ENCODE measurements at regions not wholly inside any gene's neighbourhood (a gene's known extent, or its start where the extent isn't known, plus 50 kb on each side); places are given as distances from the start of the nearest gene placed in this dataset.

GRCh38 chr2:123493687-123494086, 531.4 kb upstream of the CNTNAP5 start:
- no CpG with 5 or more reads among the region's 1 CpG for WGBS (ENCODE audit: extremely low coverage, insufficient coverage, low lambda C conversion rate)
- no peak overlapping the region for H2BK5ac ChIP-seq (ENCODE audit: low read length)

GRCh38 chr2:123495241-123495640, 529.8 kb upstream of the CNTNAP5 start:
- H2AK5ac ChIP-seq (ENCODE audit: low read length): no peak overlapping the region
- no peaks in the 10 kb centered on the region for H3K4me1 ChIP-seq (ENCODE audit: control insufficient read depth, low read depth, low read length)
- no peak overlapping the region for H3K4me3 ChIP-seq (ENCODE audit: low read length)
- DNase-seq: no peak
- H3K79me1 ChIP-seq (ENCODE audit: low read length): no peaks in the 10 kb centered on the region
- H3K4me2 ChIP-seq (ENCODE audit: low read length): no peak overlapping the region
- H3K79me2 ChIP-seq (ENCODE audit: control insufficient read depth, insufficient read depth, low read length): no peaks in the 10 kb centered on the region
- no peak overlapping the region for H3K9ac ChIP-seq (ENCODE audit: low read length)
- no CpG with 5 or more reads among the region's 3 CpGs for WGBS (ENCODE audit: extremely low coverage, insufficient coverage, low lambda C conversion rate)
- no peaks in the 10 kb centered on the region for H3K36me3 ChIP-seq (ENCODE audit: control insufficient read depth, insufficient read depth, low read length)
- no peak overlapping the region for H3K4ac ChIP-seq (ENCODE audit: low read depth, low read length)
- H3K56ac ChIP-seq (ENCODE audit: low read length): no peak overlapping the region
- no peak overlapping the region for H3K27ac ChIP-seq (ENCODE audit: low read depth, low read length)
- no peak overlapping the region for H3K18ac ChIP-seq (ENCODE audit: low read length)
- no peaks in the 10 kb centered on the region for H3K27me3 ChIP-seq (ENCODE audit: insufficient read depth, low read length, poor library complexity)
- no peak overlapping the region for H4K8ac ChIP-seq (ENCODE audit: low read depth, low read length)
- H2BK15ac ChIP-seq (replicated peaks; ENCODE audit: low read depth): no peak overlapping the region
- no peak overlapping the region for H3K23ac ChIP-seq (ENCODE audit: low read length)
- no peak overlapping the region for H4K5ac ChIP-seq (ENCODE audit: low read length)
- no peak overlapping the region for H2BK5ac ChIP-seq (ENCODE audit: low read length)
- no peak overlapping the region for H2BK120ac ChIP-seq (ENCODE audit: low read depth, low read length)

More at GRCh38 chr2:123493687-123494086, 531.4 kb upstream of the CNTNAP5 start:
- Histone ChIP-seq H2AK5ac (ENCODE audit: low read length) (no peak overlapping the region), H3K36me3 (ENCODE audit: control insufficient read depth, insufficient read depth, low read length) (no peaks in the 10 kb centered on the region), H3K18ac (ENCODE audit: low read length) (no peak overlapping the region), H3K4me3 (ENCODE audit: low read length) (no peak overlapping the region), H3K27ac (ENCODE audit: low read depth, low read length) (no peak overlapping the region), H3K79me1 (ENCODE audit: low read length) (no peaks in the 10 kb centered on the region), H3K27me3 (ENCODE audit: insufficient read depth, low read length, poor library complexity) (no peaks in the 10 kb centered on the region), H4K8ac (ENCODE audit: low read depth, low read length) (no peak overlapping the region), H2BK120ac (ENCODE audit: low read depth, low read length) (no peak overlapping the region), H3K56ac (ENCODE audit: low read length) (no peak overlapping the region), H3K9ac (ENCODE audit: low read length) (no peak overlapping the region), H3K23ac (ENCODE audit: low read length) (no peak overlapping the region), H3K4me2 (ENCODE audit: low read length) (no peak overlapping the region), H3K4ac (ENCODE audit: low read depth, low read length) (no peak overlapping the region), H3K79me2 (ENCODE audit: control insufficient read depth, insufficient read depth, low read length) (no peaks in the 10 kb centered on the region), H2BK15ac (replicated peaks; ENCODE audit: low read depth) (no peak overlapping the region), H3K4me1 (ENCODE audit: control insufficient read depth, low read depth, low read length) (no peaks in the 10 kb centered on the region), H4K5ac (ENCODE audit: low read length) (no peak overlapping the region)
- DNase-seq: no peak

GRCh38 chr2:123500346-123500745, 524.7 kb upstream of the CNTNAP5 start:
- H3K27ac ChIP-seq (ENCODE audit: low read depth, low read length): no peak overlapping the region
- H4K8ac ChIP-seq (ENCODE audit: low read depth, low read length): no peak overlapping the region
- no peak overlapping the region for H3K23ac ChIP-seq (ENCODE audit: low read length)
- no peak for DNase-seq
- no peak overlapping the region for H2BK5ac ChIP-seq (ENCODE audit: low read length)
- no peak overlapping the region for H3K4me3 ChIP-seq (ENCODE audit: low read length)
- H3K79me1 ChIP-seq (ENCODE audit: low read length): no peaks in the 10 kb centered on the region
- H3K27me3 ChIP-seq (ENCODE audit: insufficient read depth, low read length, poor library complexity): no peaks in the 10 kb centered on the region
- no peaks in the 10 kb centered on the region for H3K79me2 ChIP-seq (ENCODE audit: control insufficient read depth, insufficient read depth, low read length)
- H2AK5ac ChIP-seq (ENCODE audit: low read length): no peak overlapping the region
- H3K56ac ChIP-seq (ENCODE audit: low read length): no peak overlapping the region
- H3K18ac ChIP-seq (ENCODE audit: low read length): no peak overlapping the region
- no peaks in the 10 kb centered on the region for H3K4me1 ChIP-seq (ENCODE audit: control insufficient read depth, low read depth, low read length)
- H2BK15ac ChIP-seq (replicated peaks; ENCODE audit: low read depth): no peak overlapping the region
- no peaks in the 10 kb centered on the region for H3K36me3 ChIP-seq (ENCODE audit: control insufficient read depth, insufficient read depth, low read length)
- no peak overlapping the region for H3K4me2 ChIP-seq (ENCODE audit: low read length)
- whole genome bisulfite sequencing (ENCODE audit: extremely low coverage, insufficient coverage, low lambda C conversion rate): no CpG with 5 or more reads among the region's 1 CpG
- H3K9ac ChIP-seq (ENCODE audit: low read length): no peak overlapping the region
- no peak overlapping the region for H4K5ac ChIP-seq (ENCODE audit: low read length)
- no peak overlapping the region for H3K4ac ChIP-seq (ENCODE audit: low read depth, low read length)
- H2BK120ac ChIP-seq (ENCODE audit: low read depth, low read length): no peak overlapping the region

- no peak overlapping the region for H2AK5ac ChIP-seq (ENCODE audit: low read length)
- no peak overlapping the region for H3K4me2 ChIP-seq (ENCODE audit: low read length)
- no CpG with 5 or more reads among the region's 2 CpGs for WGBS (ENCODE audit: extremely low coverage, insufficient coverage, low lambda C conversion rate)
- no peak for DNase-seq
- H3K27ac ChIP-seq (ENCODE audit: low read depth, low read length): no peak overlapping the region
- no peak overlapping the region for H3K9ac ChIP-seq (ENCODE audit: low read length)
- H4K5ac ChIP-seq (ENCODE audit: low read length): no peak overlapping the region
- no peak overlapping the region for H3K4me3 ChIP-seq (ENCODE audit: low read length)
- no peaks in the 10 kb centered on the region for H3K79me1 ChIP-seq (ENCODE audit: low read length)
- H3K56ac ChIP-seq (ENCODE audit: low read length): no peak overlapping the region
- H3K79me2 ChIP-seq (ENCODE audit: control insufficient read depth, insufficient read depth, low read length): no peaks in the 10 kb centered on the region
- no peak overlapping the region for H4K8ac ChIP-seq (ENCODE audit: low read depth, low read length)
- H3K27me3 ChIP-seq (ENCODE audit: insufficient read depth, low read length, poor library complexity): no peaks in the 10 kb centered on the region
- no peak overlapping the region for H3K23ac ChIP-seq (ENCODE audit: low read length)
- H3K18ac ChIP-seq (ENCODE audit: low read length): no peak overlapping the region
- H2BK120ac ChIP-seq (ENCODE audit: low read depth, low read length): no peak overlapping the region
- no peak overlapping the region for H3K4ac ChIP-seq (ENCODE audit: low read depth, low read length)
- no peak overlapping the region for H2BK15ac ChIP-seq (replicated peaks; ENCODE audit: low read depth)
- no peak overlapping the region for H2BK5ac ChIP-seq (ENCODE audit: low read length)
- no peaks in the 10 kb centered on the region for H3K36me3 ChIP-seq (ENCODE audit: control insufficient read depth, insufficient read depth, low read length)
- no peaks in the 10 kb centered on the region for H3K4me1 ChIP-seq (ENCODE audit: control insufficient read depth, low read depth, low read length)
Measured at GRCh38 chr2:123500988-123501387, 524.1 kb upstream of the CNTNAP5 start.

- Histone ChIP-seq H3K9ac (ENCODE audit: low read length) (no peak overlapping the region), H3K4ac (ENCODE audit: low read depth, low read length) (no peak overlapping the region), H3K4me3 (ENCODE audit: low read length) (no peak overlapping the region), H4K8ac (ENCODE audit: low read depth, low read length) (no peak overlapping the region), H2BK15ac (replicated peaks; ENCODE audit: low read depth) (no peak overlapping the region), H2AK5ac (ENCODE audit: low read length) (no peak overlapping the region), H3K27me3 (ENCODE audit: insufficient read depth, low read length, poor library complexity) (no peaks in the 10 kb centered on the region), H3K18ac (ENCODE audit: low read length) (no peak overlapping the region), H2BK120ac (ENCODE audit: low read depth, low read length) (no peak overlapping the region), H3K79me1 (ENCODE audit: low read length) (no peaks in the 10 kb centered on the region), H3K4me2 (ENCODE audit: low read length) (no peak overlapping the region), H3K79me2 (ENCODE audit: control insufficient read depth, insufficient read depth, low read length) (no peaks in the 10 kb centered on the region), H3K56ac (ENCODE audit: low read length) (no peak overlapping the region), H3K27ac (ENCODE audit: low read depth, low read length) (no peak overlapping the region), H3K36me3 (ENCODE audit: control insufficient read depth, insufficient read depth, low read length) (no peaks in the 10 kb centered on the region), H2BK5ac (ENCODE audit: low read length) (no peak overlapping the region), H3K23ac (ENCODE audit: low read length) (no peak overlapping the region), H4K5ac (ENCODE audit: low read length) (no peak overlapping the region), H3K4me1 (ENCODE audit: control insufficient read depth, low read depth, low read length) (no peaks in the 10 kb centered on the region)
- no peak for DNase-seq
- WGBS (ENCODE audit: extremely low coverage, insufficient coverage, low lambda C conversion rate): no CpG with 5 or more reads among the region's 4 CpGs
Measured at GRCh38 chr2:123502931-123503330, 522.2 kb upstream of the CNTNAP5 start.

GRCh38 chr2:123512547-123512946, 512.5 kb upstream of the CNTNAP5 start:
- Histone ChIP-seq H2BK120ac (ENCODE audit: low read depth, low read length) (no peak overlapping the region), H3K4me2 (ENCODE audit: low read length) (no peak overlapping the region), H3K27ac (ENCODE audit: low read depth, low read length) (no peak overlapping the region)

More at GRCh38 chr2:123512547-123512946, 512.5 kb upstream of the CNTNAP5 start:
- Histone ChIP-seq H3K4me1 (ENCODE audit: control insufficient read depth, low read depth, low read length) (peaks cover 3% of the 10 kb centered on the region), H3K79me2 (ENCODE audit: control insufficient read depth, insufficient read depth, low read length) (no peaks in the 10 kb centered on the region), H2AK5ac (ENCODE audit: low read length) (no peak overlapping the region), H3K27me3 (ENCODE audit: insufficient read depth, low read length, poor library complexity) (no peaks in the 10 kb centered on the region), H3K4ac (ENCODE audit: low read depth, low read length) (no peak overlapping the region), H4K5ac (ENCODE audit: low read length) (no peak overlapping the region), H3K4me3 (ENCODE audit: low read length) (no peak overlapping the region), H2BK15ac (replicated peaks; ENCODE audit: low read depth) (no peak overlapping the region), H3K23ac (ENCODE audit: low read length) (no peak overlapping the region), H3K9ac (ENCODE audit: low read length) (no peak overlapping the region), H4K8ac (ENCODE audit: low read depth, low read length) (no peak overlapping the region), H3K36me3 (ENCODE audit: control insufficient read depth, insufficient read depth, low read length) (no peaks in the 10 kb centered on the region), H3K56ac (ENCODE audit: low read length) (no peak overlapping the region), H2BK5ac (ENCODE audit: low read length) (no peak overlapping the region), H3K79me1 (ENCODE audit: low read length) (no peaks in the 10 kb centered on the region), H3K18ac (ENCODE audit: low read length) (no peak overlapping the region)
- no peak for DNase-seq
- WGBS (ENCODE audit: extremely low coverage, insufficient coverage, low lambda C conversion rate): no CpG with 5 or more reads among the region's 7 CpGs

All from mesendoderm (in vitro differentiated cells).